ENCODE measurements at regions not wholly inside any gene's neighbourhood (a gene's known extent, or its start where the extent isn't known, plus 50 kb on each side); places are given as distances from the start of the nearest gene placed in this dataset.

DNA sequence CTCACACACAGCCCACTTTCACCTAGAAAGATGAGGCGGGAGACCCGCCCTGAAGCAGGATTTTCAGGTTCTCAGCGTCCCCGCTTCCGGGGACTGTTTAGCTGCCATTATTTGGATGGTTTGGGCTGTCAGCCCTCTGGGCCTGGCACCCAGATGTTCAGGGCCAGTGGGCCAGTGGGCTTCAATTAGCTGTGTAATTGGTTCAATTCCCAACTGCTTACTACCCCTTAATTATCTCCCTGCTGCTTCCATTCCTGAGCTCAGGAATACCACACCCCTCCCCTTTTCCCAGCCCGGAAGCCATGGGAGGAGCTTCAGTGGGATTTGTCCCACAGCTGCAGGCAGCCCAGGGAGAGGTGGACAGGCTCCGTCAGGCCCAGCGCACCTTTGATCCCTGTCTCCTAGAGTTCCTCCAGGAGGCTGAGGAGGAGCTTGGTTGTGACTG is 114.1 kb upstream of the MYCN start:
- intact Hi-C loops (cut with DNase I), result no loop called here
- WGBS, 2 donors, result 36 to 78% methylated on average over 8 of the region's 8 CpGs
- H3K9me3 ChIP-seq, result no peaks in the 10 kb centered on the region

DNA sequence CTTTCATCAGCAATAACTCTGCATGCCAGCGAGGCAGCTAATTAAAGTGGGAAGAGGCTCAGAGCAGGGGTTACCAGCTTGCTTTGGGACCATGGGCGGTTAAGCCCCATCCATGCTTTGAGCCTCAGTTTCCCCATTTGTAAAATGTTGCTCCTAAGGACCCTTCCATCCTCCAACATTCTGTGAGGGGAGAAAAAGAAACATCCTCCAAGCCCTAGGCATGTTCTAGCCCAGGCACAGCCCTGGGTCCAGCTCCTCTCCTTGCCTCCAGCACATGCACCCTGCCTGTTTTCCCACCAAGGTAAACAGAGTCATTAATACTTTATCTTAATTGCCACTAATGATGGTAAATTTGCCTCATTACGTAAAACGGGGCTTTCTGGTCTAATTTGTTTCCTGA is 113.3 kb upstream of the MYCN start:
- Histone ChIP-seq H3K4me1 (no peaks in the 10 kb centered on the region), H3K36me3 (no peaks in the 10 kb centered on the region)
- 78 to 87% methylated on average over 4 of the region's 4 CpGs for WGBS, 2 donors

More for the DNA sequence above, 114.1 kb upstream of the MYCN start:
- TF ChIP-seq POLR2AphosphoS5 (IDR thresholded peaks at IDR 0.05) (no peak), EP300 (IDR thresholded peaks at IDR 0.05) (no peak)
- Histone ChIP-seq H3K36me3 (no peaks in the 10 kb centered on the region), H3K27me3 (no peaks in the 10 kb centered on the region), H3K4me3 (no peak overlapping the region), H3K4me1 (no peaks in the 10 kb centered on the region), H3K27ac (no peak overlapping the region)
- no peak for DNase-seq

DNA sequence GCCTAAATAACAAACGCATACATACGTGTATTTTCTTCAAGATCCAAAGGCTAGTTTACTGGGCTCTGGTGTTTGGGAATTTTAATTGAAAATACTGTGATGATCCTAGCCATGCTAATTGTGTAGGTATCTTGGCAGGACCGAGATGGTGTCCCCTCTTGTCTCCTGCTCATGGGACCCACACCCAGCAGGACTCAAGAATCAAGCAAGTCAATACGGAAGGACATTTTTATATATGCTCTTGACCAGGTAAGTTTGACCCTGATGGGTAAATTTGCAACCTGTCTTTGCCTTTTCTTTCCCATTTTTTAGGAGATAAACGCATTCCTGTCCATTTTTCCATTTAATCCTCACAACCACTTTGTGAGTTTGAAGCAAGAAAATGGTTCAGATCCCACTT is 111.8 kb upstream of the MYCN start:
- TF ChIP-seq POLR2AphosphoS5 (IDR thresholded peaks at IDR 0.05), result no peak
- TF ChIP-seq, protein P1, sequence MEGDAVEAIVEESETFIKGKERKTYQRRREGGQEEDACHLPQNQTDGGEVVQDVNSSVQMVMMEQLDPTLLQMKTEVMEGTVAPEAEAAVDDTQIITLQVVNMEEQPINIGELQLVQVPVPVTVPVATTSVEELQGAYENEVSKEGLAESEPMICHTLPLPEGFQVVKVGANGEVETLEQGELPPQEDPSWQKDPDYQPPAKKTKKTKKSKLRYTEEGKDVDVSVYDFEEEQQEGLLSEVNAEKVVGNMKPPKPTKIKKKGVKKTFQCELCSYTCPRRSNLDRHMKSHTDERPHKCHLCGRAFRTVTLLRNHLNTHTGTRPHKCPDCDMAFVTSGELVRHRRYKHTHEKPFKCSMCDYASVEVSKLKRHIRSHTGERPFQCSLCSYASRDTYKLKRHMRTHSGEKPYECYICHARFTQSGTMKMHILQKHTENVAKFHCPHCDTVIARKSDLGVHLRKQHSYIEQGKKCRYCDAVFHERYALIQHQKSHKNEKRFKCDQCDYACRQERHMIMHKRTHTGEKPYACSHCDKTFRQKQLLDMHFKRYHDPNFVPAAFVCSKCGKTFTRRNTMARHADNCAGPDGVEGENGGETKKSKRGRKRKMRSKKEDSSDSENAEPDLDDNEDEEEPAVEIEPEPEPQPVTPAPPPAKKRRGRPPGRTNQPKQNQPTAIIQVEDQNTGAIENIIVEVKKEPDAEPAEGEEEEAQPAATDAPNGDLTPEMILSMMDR (IDR thresholded peaks at IDR 0.05), result no peak
- TF ChIP-seq POLR2A (IDR thresholded peaks at IDR 0.05), result no peak
- no peak for TF ChIP-seq EP300 (IDR thresholded peaks at IDR 0.05)
- WGBS, 2 donors, result 91 to 92% methylated on average over 5 of the region's 5 CpGs
- H3K27ac ChIP-seq, result no peak overlapping the region
- no peaks in the 10 kb centered on the region for H3K4me1 ChIP-seq
- H3K4me3 ChIP-seq, result no peak overlapping the region
- no peak for DNase-seq
- H3K36me3 ChIP-seq, result no peaks in the 10 kb centered on the region
- intact Hi-C loops (cut with DNase I), result no loop called here
- H3K9me3 ChIP-seq, result no peaks in the 10 kb centered on the region
- H3K27me3 ChIP-seq, result no peaks in the 10 kb centered on the region

More for the DNA sequence above, 113.3 kb upstream of the MYCN start:
- H3K9me3 ChIP-seq, result no peaks in the 10 kb centered on the region
- TF ChIP-seq EP300 (IDR thresholded peaks at IDR 0.05) (no peak), POLR2AphosphoS5 (IDR thresholded peaks at IDR 0.05) (no peak), POLR2A (IDR thresholded peaks at IDR 0.05) (no peak)
- TF ChIP-seq, protein P1 (IDR thresholded peaks at IDR 0.05), result no peak
- no peak overlapping the region for H3K27ac ChIP-seq
- H3K27me3 ChIP-seq, result no peaks in the 10 kb centered on the region
- no peak overlapping the region for H3K4me3 ChIP-seq
- no peak for DNase-seq
- intact Hi-C loops (cut with DNase I), result no loop called here

DNA sequence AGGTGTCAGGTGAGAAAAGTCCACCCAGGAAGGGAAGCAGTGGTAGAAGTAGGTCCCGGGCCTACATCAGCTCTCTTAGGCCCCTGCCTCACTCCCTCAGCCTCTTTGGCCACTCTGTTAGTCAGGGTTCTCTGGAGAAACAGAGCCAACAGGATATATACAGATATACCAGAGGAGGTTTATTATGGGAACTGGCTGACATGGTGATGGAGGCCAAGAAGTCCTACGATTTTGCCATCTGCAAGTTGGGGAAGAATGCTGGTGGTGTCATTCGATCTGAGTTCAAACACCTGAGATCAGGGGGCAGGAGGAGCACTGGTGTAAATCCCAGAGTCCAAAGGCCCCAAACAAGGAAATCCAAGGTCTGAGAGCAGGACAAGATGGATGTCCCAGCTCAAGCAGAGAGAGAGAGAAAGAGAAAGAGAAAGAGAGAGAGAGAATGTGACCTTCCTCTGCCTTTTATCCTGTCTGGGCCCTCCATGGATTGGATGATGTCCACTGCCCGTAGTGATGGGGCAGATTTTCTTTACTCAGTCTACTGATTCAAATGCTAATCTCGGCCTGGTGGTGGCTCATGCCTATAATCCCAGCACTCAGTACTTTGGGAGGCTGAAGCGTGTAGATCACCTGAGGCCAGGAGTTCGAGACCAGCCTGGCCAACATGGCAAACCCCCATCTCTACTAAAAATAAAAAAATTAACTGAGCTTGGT is 111.1 kb upstream of the MYCN start:
- no peak for TF ChIP-seq POLR2AphosphoS5 (IDR thresholded peaks at IDR 0.05)
- no peak for TF ChIP-seq EP300 (IDR thresholded peaks at IDR 0.05)
- no peak for TF ChIP-seq POLR2A (IDR thresholded peaks at IDR 0.05)
- TF ChIP-seq, protein P1 (IDR thresholded peaks at IDR 0.05), result no peak
- Histone ChIP-seq H3K9me3 (no peaks in the 10 kb centered on the region), H3K4me3 (no peak overlapping the region), H3K27me3 (no peaks in the 10 kb centered on the region), H3K27ac (no peak overlapping the region), H3K4me1 (no peaks in the 10 kb centered on the region), H3K36me3 (no peaks in the 10 kb centered on the region)
- DNase-seq, result no peak
- WGBS, 2 donors, result 93% methylated on average over 7 of the region's 7 CpGs
- intact Hi-C loops (cut with DNase I), result no loop called here

DNA sequence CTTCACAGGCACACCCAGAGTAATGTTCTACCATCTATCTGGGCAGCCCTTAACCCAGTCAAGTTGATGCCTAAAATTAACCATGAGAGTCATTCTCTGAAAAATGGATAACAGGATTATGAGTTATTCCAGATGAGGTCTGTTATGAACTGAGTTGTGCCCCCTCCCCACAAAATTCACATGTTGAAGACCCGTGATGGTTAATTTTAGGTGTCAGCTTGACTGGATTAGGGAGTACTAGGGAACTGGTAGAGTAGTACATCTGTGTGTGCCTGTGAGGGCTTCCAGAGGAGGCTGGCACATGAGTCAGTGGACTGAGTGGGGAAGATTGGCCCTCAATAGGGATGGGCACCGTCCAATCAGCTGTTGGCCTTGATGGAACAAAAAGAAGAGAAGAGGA is 110.4 kb upstream of the MYCN start:
- H3K4me1 ChIP-seq, result no peaks in the 10 kb centered on the region
- intact Hi-C loops (cut with DNase I), result no loop called here

More for the DNA sequence above, 110.4 kb upstream of the MYCN start:
- no peak overlapping the region for H3K27ac ChIP-seq
- no peak overlapping the region for H3K4me3 ChIP-seq
- no peak for DNase-seq
- H3K36me3 ChIP-seq, result no peaks in the 10 kb centered on the region
- WGBS, 2 donors, result 90 to 91% methylated on average over 2 of the region's 2 CpGs
- H3K27me3 ChIP-seq, result no peaks in the 10 kb centered on the region
- H3K9me3 ChIP-seq, result peaks cover 0 to 1% (median 0%) of the 10 kb centered on the region in 4 donors
- no peak for TF ChIP-seq POLR2AphosphoS5 (IDR thresholded peaks at IDR 0.05)
- no peak for TF ChIP-seq EP300 (IDR thresholded peaks at IDR 0.05)
- no peak for TF ChIP-seq POLR2A (IDR thresholded peaks at IDR 0.05)
- TF ChIP-seq, protein P1 (IDR thresholded peaks at IDR 0.05), result no peak

Measured in sigmoid colon (tissue), 6 donors.